ENCODE measurements at regions not wholly inside any gene's neighbourhood (a gene's known extent, or its start where the extent isn't known, plus 50 kb on each side); places are given as distances from the start of the nearest gene placed in this dataset.

- no peak for DNase-seq
Measured at GRCh38 chrX:16511796-16512776, 137.9 kb upstream of the S100G start.

- no peak for DNase-seq
Measured at GRCh38 chrX:16516232-16516876, 133.6 kb upstream of the S100G start.

GRCh38 chrX:16517039-16517605 is 132.8 kb upstream of the S100G start:
- no peak for DNase-seq

- no peak for DNase-seq
Measured at GRCh38 chrX:16518131-16518530, 131.8 kb upstream of the S100G start.

GRCh38 chrX:16524316-16524715 is 125.6 kb upstream of the S100G start:
- DNase-seq, result no peak

GRCh38 chrX:16526003-16526402 is 124.0 kb upstream of the S100G start:
- no peak for DNase-seq

- no peak for DNase-seq
Measured at GRCh38 chrX:16528620-16529019, 121.3 kb upstream of the S100G start.
